HG02759 (cell line): ENCODE measurements at regions not wholly inside any gene's neighbourhood (a gene's known extent, or its start where the extent isn't known, plus 50 kb on each side); places are given as distances from the start of the nearest gene placed in this dataset.
"Not testable (repeated sequence)": the region's sequence is repeated elsewhere in the genome, so short reads cannot be mapped to it uniquely, and the experiment has no call there.

Source experiments
- ATAC-seq: cut with Tn5 transposase; IDR thresholded peaks from one replicate; pipeline ENCODE4 v1.9.1; 2021; ENCODE audit warnings: mild to moderate bottlenecking, moderate library complexity; ENCODE audit not compliant: unreplicated experiment

DNA sequence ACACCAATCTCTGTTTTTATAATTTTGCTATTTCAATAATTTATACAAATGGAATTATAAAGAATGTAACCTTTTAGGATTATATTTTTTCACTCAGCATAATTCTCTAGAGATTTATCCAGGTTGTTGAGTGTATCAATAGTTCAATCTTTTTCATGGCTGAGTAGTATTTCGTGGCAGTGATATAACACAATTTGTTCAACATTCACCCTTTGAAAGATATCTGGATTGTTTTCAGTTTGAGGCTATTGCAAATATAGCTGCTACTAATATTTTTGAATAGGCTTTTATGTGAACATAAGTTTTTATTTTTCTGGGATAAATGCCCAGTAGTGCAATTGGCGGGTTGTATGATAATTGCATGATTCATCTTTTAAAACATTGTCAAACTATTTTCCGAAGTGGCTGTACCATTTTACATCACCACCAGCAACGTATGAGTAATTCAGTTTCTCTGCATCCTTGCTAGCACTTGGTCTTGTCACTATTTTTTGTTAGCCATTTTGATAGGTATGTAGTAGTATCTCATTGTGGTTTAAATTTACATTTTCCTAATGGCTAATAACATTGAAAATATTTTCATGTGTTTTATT, 55.6 kb upstream of the ABCD3 start:
- ATAC-seq, result no peak

DNA sequence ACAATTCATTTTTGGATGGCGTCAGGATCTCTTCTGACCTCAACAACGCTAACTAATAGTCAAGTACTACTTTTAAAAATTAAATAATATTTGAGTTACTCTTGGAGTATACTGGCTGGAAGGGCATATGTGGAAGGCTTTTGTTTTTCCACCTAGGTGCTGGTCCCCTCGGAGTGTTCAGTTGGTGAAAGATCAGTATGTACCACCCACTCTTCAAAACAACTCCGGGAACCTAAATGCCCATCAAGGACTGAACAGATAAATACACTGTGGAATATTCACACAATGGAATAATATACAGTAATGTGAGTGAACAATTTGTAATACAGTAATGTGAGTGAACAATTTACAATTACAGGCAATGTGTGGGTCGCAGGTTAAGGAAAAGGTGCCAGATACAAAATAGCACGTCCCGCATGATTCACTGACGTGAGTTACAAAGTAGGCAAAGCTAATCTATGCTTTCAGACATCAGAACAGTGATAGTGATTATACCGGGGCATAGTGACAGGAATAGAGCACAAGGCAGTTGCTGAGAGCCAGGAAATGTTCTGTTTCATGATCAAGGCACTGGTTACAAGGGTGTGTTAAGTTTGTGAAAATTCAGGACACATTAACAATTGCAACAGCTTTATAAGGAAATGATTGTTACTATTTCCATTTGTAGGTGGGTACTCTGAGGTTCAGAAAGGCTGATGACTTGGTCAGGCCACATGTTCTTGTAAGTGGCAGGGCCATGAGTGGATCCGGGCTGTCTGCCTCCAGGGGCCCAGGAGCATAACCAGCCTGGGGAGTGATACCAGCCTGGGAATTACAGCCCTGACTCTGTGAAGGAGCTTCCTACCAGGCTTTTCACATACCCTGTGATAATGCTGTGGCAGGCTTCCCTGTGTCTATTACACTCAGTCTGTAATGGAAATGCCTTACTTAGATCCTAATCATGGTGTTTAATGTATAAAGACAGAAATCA, 59.3 kb upstream of the ABCD3 start:
- ATAC-seq, result no peak

DNA sequence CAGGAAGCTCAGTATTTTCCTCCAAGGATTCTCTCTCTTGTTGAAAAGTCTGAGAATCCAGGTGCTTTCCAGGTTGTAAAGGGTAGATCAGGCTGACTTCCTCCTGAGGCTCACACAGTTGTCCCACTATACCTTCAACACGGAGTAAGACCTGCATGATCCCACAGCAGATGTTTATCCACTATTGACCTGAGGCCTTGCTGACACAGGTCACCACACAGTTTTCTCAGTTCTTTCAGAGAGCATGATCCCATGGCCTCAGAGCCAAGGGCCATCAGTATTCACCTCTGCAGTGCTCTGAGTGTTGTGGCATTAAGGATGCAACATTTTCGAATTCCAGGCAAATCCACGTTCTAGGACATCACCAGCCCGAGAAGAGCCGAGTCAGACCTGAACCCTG, 60.5 kb upstream of the ABCD3 start:
- no peak for ATAC-seq

- no peak for ATAC-seq
Measured at GRCh38 chr1:94355485-94355980, 62.7 kb upstream of the ABCD3 start.

- no peak for ATAC-seq
Measured at GRCh38 chr1:94351481-94351880, 66.7 kb upstream of the ABCD3 start.

GRCh38 chr1:94350350-94350924, 67.8 kb upstream of the ABCD3 start:
- ATAC-seq, result no peak

DNA sequence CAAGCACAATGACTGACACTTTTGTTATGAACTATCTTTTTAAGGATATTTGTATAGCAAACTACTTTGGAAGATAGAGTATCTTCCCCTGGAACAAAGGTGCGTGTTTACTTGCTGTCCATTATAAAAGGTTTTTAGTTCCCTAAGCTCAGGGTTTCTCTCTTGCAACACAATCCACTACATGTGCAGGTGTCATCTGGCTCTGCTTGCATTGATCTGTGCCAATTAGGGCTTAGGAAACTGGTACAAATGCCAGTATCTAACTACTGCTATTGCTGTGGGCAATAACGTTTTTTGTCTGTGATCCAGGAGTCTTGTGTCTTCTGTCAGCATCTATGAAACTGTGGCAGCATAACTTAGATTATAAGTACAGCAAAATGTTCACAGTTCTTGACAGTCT, 68.3 kb upstream of the ABCD3 start:
- ATAC-seq, result no peak

GRCh38 chr1:94348386-94348785, 69.8 kb upstream of the ABCD3 start:
- not testable (repeated sequence) for ATAC-seq

- no peak for ATAC-seq
Measured at GRCh38 chr1:94345148-94345721, 73.0 kb upstream of the ABCD3 start.

- no peak for ATAC-seq
Measured at GRCh38 chr1:94342416-94342815, 75.8 kb upstream of the ABCD3 start.

DNA sequence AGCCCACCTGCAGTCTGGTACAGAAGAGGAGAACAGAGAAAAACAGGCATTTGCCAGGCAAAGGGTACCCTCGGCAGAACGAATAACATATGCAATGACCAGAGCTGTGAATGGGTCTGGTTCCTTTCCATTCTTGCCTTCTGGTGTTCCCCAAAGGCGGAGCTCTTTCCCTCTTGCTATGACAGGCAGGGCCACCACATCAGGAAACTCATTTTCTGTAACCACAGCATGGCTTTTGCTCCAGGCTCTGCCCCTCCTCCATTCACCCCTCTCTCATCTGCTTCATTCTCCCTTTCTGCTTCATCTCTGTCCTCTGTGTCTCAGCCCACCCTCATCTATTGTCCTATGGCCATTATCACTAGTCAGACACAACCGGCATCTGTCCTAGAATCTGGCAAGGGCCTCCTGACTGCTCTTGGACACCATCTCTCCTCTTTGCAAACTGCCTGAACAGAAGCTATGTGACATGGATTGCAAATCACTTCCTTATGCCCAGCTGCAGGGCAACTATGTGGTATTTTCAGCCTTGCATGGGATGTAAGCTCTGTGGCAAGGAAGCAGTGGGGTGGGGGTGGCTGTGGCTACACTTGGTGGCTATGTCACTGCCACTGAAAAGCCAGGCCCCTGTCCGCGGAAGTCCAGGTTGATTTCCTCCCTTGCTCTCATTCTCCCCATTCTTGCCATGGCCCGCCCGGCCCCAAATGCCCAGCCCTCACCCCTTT, 78.8 kb upstream of the ABCD3 start:
- ATAC-seq, result no peak

DNA sequence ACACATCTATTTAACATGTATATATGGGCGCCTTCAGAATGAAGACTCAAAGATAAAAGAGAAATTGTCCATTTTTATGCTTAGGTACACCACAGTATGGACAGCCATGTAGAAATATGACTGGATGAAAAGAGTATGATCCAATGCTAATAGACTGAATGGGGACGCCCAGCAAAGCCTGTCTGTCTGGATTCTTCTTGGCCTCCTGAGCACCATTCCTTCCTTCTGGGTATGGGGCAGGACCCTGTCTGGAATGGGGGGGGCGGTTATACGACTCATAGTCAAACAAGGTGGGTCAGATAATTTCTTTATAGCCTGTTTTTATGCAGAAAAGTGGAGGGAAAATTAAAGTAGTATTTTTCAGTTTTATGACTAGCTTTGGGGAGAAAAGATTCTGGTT, 81.2 kb upstream of the ABCD3 start:
- no peak for ATAC-seq

GRCh38 chr1:94335950-94336349, 82.2 kb upstream of the ABCD3 start:
- ATAC-seq, result no peak

DNA sequence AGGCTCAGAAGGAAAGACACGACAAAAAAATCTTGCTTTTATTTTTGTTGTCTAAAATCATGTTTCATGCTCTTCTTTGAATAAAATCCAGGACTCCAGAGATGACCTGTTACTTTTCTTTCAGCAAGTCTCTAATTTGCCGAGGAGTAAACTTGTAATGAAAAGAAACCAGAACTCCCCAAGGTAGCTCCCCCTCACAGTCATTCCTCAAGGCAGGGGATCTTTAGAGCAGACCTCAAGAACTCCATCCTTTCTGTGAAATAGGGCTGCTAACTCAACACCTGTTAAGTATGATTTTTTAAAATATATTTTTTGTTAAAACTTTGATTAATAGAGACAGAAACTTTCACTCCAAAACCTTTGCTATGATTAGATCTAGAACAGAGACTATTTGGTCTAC, 82.7 kb upstream of the ABCD3 start:
- no peak for ATAC-seq

DNA sequence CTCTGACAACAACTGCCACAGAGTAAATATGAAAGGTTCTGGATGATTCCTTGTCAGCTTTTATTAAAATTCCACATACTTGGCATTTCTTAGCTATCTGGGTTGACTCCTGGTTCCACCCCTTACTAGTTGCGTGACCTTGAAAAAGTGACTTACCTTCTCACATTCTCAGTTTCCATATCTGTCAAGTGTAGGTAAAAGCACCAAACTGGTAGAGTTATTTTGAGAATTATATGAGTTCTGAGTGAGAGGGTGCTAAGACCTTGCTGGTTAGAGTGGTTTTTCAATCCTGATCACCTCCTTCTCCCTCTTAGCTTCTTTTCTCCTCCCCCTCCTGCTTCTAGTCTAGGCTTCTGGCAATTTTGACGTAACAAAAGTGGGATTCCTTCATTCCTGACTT, 83.4 kb upstream of the ABCD3 start:
- no peak for ATAC-seq

DNA sequence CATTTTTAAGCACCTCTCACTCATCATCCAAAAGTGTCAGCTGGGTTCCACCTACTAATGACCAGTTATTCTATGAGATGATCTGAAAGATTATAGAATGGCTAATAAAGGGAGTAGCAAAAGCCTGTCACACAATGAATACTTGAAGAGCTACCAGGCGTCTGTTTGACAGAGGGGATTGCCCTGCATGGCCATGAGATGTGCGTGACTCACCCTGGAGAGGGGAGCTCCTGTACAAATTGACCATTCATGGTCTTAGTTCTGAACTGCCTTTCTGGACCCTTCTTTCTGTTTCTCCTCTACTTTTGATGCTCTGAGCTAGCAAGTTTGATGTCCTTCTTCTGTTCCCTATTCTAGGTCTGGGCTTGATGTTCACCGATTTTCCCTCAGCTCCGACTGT, 85.2 kb upstream of the ABCD3 start:
- peak; percentile 68 for ATAC-seq

DNA sequence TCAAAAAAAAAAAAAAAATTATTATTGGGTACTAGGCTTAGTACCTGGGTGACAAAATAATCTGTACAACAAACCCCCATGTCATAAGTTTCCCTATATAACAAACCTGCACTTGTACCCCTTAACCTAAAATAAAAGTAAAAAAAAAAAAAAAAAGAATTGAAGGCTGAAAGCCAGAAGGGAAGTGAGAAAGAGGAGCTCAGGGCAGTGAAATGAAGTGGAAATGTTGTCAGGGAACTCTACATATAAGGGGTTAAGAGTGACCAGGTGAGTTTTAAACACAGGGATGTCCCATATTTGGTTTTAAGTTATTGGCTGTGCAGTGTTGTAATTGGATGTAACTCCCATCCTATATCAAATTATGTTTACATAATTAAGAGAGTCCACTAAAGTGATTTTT, 85.7 kb upstream of the ABCD3 start:
- no peak for ATAC-seq

- ATAC-seq, result no peak
Measured at GRCh38 chr1:94329986-94330385, 88.2 kb upstream of the ABCD3 start.

- no peak for ATAC-seq
Measured at GRCh38 chr1:94329276-94329675, 88.9 kb upstream of the ABCD3 start.

DNA sequence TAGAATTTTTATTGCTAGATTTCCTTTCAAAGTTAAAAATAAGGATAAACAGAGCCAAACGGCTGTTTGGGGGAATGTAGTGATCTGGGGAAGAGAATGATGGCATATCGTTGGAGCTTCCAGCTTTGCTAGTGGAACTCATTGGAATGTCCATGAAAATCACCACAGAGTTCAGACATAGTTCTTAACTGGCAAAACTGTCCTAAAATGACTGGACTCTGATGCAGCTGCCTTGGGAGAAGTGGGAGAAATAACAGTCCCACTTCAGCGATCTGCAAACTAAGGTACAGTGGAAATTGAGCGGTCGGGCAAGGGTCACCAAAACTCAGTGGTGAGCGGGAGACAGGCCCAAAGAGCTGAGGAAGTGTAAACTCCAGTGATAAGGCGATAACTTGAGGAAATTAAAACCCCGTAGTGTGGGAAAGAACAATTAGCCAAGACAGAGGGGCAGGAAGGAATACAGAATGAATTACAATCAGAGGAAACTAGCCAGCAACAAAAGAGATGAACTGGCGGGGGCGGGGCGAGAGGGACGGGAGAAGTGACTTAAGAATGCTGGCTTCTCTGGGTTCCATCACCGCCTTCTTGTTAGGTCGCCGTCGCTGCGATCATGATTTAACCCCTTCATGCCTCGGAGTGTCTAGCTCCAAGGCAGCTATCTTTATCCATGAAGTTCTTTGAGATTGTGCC, 89.8 kb upstream of the ARHGAP29 start:
- ATAC-seq, result no peak
